ENCODE measurements at regions not wholly inside any gene's neighbourhood (a gene's known extent, or its start where the extent isn't known, plus 50 kb on each side); places are given as distances from the start of the nearest gene placed in this dataset.

DNA sequence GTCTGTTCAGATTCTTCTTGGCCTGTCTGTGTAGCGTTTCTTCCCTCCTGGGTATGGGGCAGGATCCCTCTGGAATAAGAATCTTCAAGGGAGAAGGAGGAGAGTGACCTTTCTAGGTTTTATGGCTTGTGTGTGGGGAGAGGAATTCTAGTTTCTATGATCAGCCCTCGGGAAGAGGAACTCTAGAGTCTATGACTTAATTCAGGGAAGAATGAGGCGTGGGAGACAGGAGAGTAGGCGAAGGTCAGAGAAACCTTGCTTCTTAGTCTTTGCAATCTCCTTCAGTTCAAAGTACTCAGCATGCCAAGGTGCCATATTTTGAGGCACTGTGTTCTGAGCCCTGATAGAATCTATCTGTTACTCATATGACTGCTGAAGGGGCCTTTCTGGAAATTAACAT, 99.2 kb upstream of the C3orf80 start:
- H3K4me1 ChIP-seq (replicated peaks in 1 of 4; ENCODE audit: control insufficient read depth in 3 of 4, insufficient read depth in 4 of 4, low read length in 3 of 4) = peaks cover 0 to 4% (median 0%) of the 10 kb centered on the region in 4 experiments; a peak in 2 of 7 replicates
- no peak overlapping the region for H3K4ac ChIP-seq (replicated peaks; ENCODE audit: insufficient read length, low read depth, low read length)
- WGBS, 2 experiments (ENCODE audit: extremely low coverage in 1 of 2, insufficient coverage in 1 of 2, insufficient read length in 1 of 2, insufficient replicate concordance in 2 of 2, low coverage in 1 of 2, low lambda C conversion rate in 2 of 2, missing lambda C conversion rate in 1 of 2) = 80% methylated on average over 4 of the region's 4 CpGs; no CpG with 5 or more reads in 1 of the 2 experiments
- no peak overlapping the region for H2BK15ac ChIP-seq (ENCODE audit: low read length)
- H2AFZ ChIP-seq (ENCODE audit: low read length) = no peak overlapping the region
- no peaks in the 10 kb centered on the region for H3K79me1 ChIP-seq (ENCODE audit: low read depth, low read length)
- no peak overlapping the region for H3K4me3 ChIP-seq (ENCODE audit: extremely low read depth in 1 of 4, insufficient read depth in 2 of 4, low read depth in 3 of 4, low read length in 4 of 4)
- H3K79me2 ChIP-seq (ENCODE audit: control insufficient read depth in 1 of 2, insufficient read depth in 2 of 2, low read length in 2 of 2) = no peaks in the 10 kb centered on the region
- no peak overlapping the region for H3K23ac ChIP-seq (ENCODE audit: insufficient read length)
- H4K5ac ChIP-seq (ENCODE audit: insufficient read length, low read depth, low read length) = no peak overlapping the region
- H2BK12ac ChIP-seq (ENCODE audit: low read depth, low read length) = no peak overlapping the region
- CTCF ChIA-PET (ENCODE audit: partially characterized antibody) = interaction anchor here (0.8 to 2.2 kb wide), 3 partner anchors 44 to 139 kb away, joined by 3 to 5 read pairs (median 4); no protein-coding TSS in a partner anchor
- H3K56ac ChIP-seq (replicated peaks; ENCODE audit: insufficient read length, low read depth, low read length) = no peak overlapping the region
- DNase-seq (ENCODE audit: low read depth in 1 of 2, low spot score in 2 of 2) (no peak), FAIRE-seq (no peak)
- POLR2A ChIA-PET (ENCODE audit: partially characterized antibody) = no interaction called here
- H2AK5ac ChIP-seq (ENCODE audit: low read depth, low read length) = no peak overlapping the region
- H4K8ac ChIP-seq (ENCODE audit: extremely low read depth, insufficient read depth, low read length) = no peak overlapping the region
- no peaks in the 10 kb centered on the region for H3K36me3 ChIP-seq (ENCODE audit: control insufficient read depth in 2 of 4, insufficient read depth in 4 of 4, low read length in 3 of 4)
- no peak overlapping the region for H2BK5ac ChIP-seq (ENCODE audit: low read depth, low read length)
- no peak overlapping the region for H3K14ac ChIP-seq (ENCODE audit: insufficient read length)
- H3K9ac ChIP-seq (replicated peaks in 1 of 4; ENCODE audit: extremely low read depth in 1 of 4, low read depth in 3 of 4, low read length in 3 of 4) = no peak overlapping the region
- no peak overlapping the region for H3K18ac ChIP-seq (ENCODE audit: extremely low read depth, low read length)
- H3K9me3 ChIP-seq (ENCODE audit: insufficient read depth in 2 of 2, low read depth in 1 of 2, low read length in 1 of 2) = no peaks in the 10 kb centered on the region; a peak in 1 of 4 replicates
- no peaks in the 10 kb centered on the region for H4K20me1 ChIP-seq (replicated peaks in 1 of 2; ENCODE audit: control insufficient read depth in 1 of 2, insufficient read depth in 2 of 2, low read length in 2 of 2)
- H3K23me2 ChIP-seq (ENCODE audit: low read depth, low read length) = no peaks in the 10 kb centered on the region
- H3K27me3 ChIP-seq (replicated peaks in 1 of 4; ENCODE audit: control insufficient read depth in 3 of 4, extremely low read depth in 1 of 4, insufficient read depth in 3 of 4, low read length in 3 of 4) = no peaks in the 10 kb centered on the region
- no peak overlapping the region for H3K27ac ChIP-seq (ENCODE audit: low read depth, low read length)
- no peak overlapping the region for H2BK20ac ChIP-seq (ENCODE audit: low read length)
- H4K91ac ChIP-seq (replicated peaks; ENCODE audit: insufficient read length, low read length) = no peak overlapping the region
- H3K4me2 ChIP-seq (ENCODE audit: insufficient read depth in 1 of 2, low read depth in 2 of 2, low read length in 2 of 2) = no peak overlapping the region
- H2BK120ac ChIP-seq (replicated peaks; ENCODE audit: low read depth, low read length) = no peak overlapping the region
- TF ChIP-seq CBX8 (IDR thresholded peaks at IDR 0.05; ENCODE audit: borderline replicate concordance, low read depth, low read length) (no peak), RNF2 (IDR thresholded peaks at IDR 0.05; ENCODE audit: borderline replicate concordance, low read depth, low read length, missing control alignments, poor library complexity, severe bottlenecking) (no peak), EZH2 (IDR thresholded peaks at IDR 0.05; ENCODE audit: low read depth, low read length, severe bottlenecking) (no peak), YY1 (IDR thresholded peaks at IDR 0.05; ENCODE audit: low read depth, low read length) (no peak), BRCA1 (IDR thresholded peaks at IDR 0.05; ENCODE audit: low read depth, low read length) (no peak), HDAC6 (IDR thresholded peaks at IDR 0.05; ENCODE audit: low read depth, low read length) (no peak), E2F6 (IDR thresholded peaks at IDR 0.05) (no peak), GABPA (IDR thresholded peaks at IDR 0.05; ENCODE audit: borderline replicate concordance, insufficient read depth, low read length) (no peak), CTBP2 (IDR thresholded peaks at IDR 0.05; ENCODE audit: borderline replicate concordance, insufficient read depth, insufficient read length, low read length) (no peak), RBBP5 (IDR thresholded peaks at IDR 0.05; ENCODE audit: borderline replicate concordance, low read depth, low read length) (no peak), RAD21 (IDR thresholded peaks at IDR 0.05 in 1 of 2, conservative IDR thresholded peaks at IDR 0.05 in 1 of 2; ENCODE audit: low read depth in 2 of 2, low read length in 2 of 2) (no peak), SIRT6 (IDR thresholded peaks at IDR 0.05; ENCODE audit: low read length) (no peak)

All from H1 (cell line).